Mesendoderm (in vitro differentiated cells): ENCODE measurements at regions not wholly inside any gene's neighbourhood (a gene's known extent, or its start where the extent isn't known, plus 50 kb on each side); places are given as distances from the start of the nearest gene placed in this dataset.

ENCODE experiments used
- DNase-seq: peaks from one replicate; pipeline ENCODE4 v3.0.0; 2013
- H2AK5ac ChIP-seq: 2 replicates; pipeline ENCODE4 v1.6.1; 2013; ENCODE audit warnings: low read length, inconsistent platforms
- H2BK120ac ChIP-seq: 2 replicates; pipeline ENCODE4 v1.6.1; 2013; ENCODE audit warnings: low read depth, mild to moderate bottlenecking, low read length, moderate library complexity, mixed read lengths
- H2BK15ac ChIP-seq: replicated peaks from 2 replicates; pipeline ENCODE4 v1.6.1; 2013; ENCODE audit warnings: low read depth, mild to moderate bottlenecking, moderate library complexity
- H2BK5ac ChIP-seq: 2 replicates; pipeline ENCODE4 v1.6.1; 2013; ENCODE audit warnings: low read length, inconsistent platforms
- H3K18ac ChIP-seq: 2 replicates; pipeline ENCODE4 v1.6.1; 2013; ENCODE audit warnings: mild to moderate bottlenecking, low read length, mixed read lengths
- H3K23ac ChIP-seq: one replicate; pipeline ENCODE4 v1.6.1; 2013; ENCODE audit warnings: low read length
- H3K27ac ChIP-seq: 2 replicates; pipeline ENCODE4 v1.5.1; 2013; ENCODE audit warnings: low read depth, mild to moderate bottlenecking, inconsistent platforms, low read length, moderate library complexity
- H3K27me3 ChIP-seq: 2 replicates; pipeline ENCODE4 v1.6.1; 2013; ENCODE audit warnings: low read length, control low read depth, mild to moderate bottlenecking, inconsistent platforms; ENCODE audit not compliant: insufficient read depth, poor library complexity
- H3K36me3 ChIP-seq: 2 replicates; pipeline ENCODE4 v1.6.1; 2013; ENCODE audit warnings: low read length, inconsistent platforms; ENCODE audit not compliant: control insufficient read depth, insufficient read depth
- H3K4ac ChIP-seq: one replicate; pipeline ENCODE4 v1.6.1; 2013; ENCODE audit warnings: low read depth, mild to moderate bottlenecking, low read length, moderate library complexity
- H3K4me1 ChIP-seq: 2 replicates; pipeline ENCODE4 v1.6.1; 2013; ENCODE audit warnings: low read depth, low read length, inconsistent platforms; ENCODE audit not compliant: control insufficient read depth
- H3K4me2 ChIP-seq: 2 replicates; pipeline ENCODE4 v1.6.1; 2013; ENCODE audit warnings: low read length
- H3K4me3 ChIP-seq: 2 replicates; pipeline ENCODE4 v1.5.1; 2013; ENCODE audit warnings: mild to moderate bottlenecking, low read length
- H3K56ac ChIP-seq: one replicate; pipeline ENCODE4 v1.6.1; 2013; ENCODE audit warnings: low read length
- H3K79me1 ChIP-seq: 2 replicates; pipeline ENCODE4 v1.6.1; 2013; ENCODE audit warnings: low read length, inconsistent platforms
- H3K79me2 ChIP-seq: 2 replicates; pipeline ENCODE4 v1.6.1; 2013; ENCODE audit warnings: mild to moderate bottlenecking, low read length; ENCODE audit not compliant: control insufficient read depth, insufficient read depth
- H3K9ac ChIP-seq: 2 replicates; pipeline ENCODE4 v1.6.1; 2013; ENCODE audit warnings: low read length, inconsistent platforms
- H4K5ac ChIP-seq: one replicate; pipeline ENCODE4 v1.6.1; 2013; ENCODE audit warnings: low read length
- H4K8ac ChIP-seq: one replicate; pipeline ENCODE4 v1.6.1; 2013; ENCODE audit warnings: low read depth, mild to moderate bottlenecking, control low read depth, low read length, moderate library complexity
- WGBS: extraction: QIAGEN DNeasy Blood & Tissue Kit; methylation state at CpG from one replicate; pipeline ENCODE4 v1.1.7; 2013; ENCODE audit warnings: low lambda C conversion rate, missing lambda C conversion rate; ENCODE audit not compliant: insufficient coverage; ENCODE audit errors: extremely low coverage; 5-methylcytosine and 5-hydroxymethylcytosine counted together

DNA sequence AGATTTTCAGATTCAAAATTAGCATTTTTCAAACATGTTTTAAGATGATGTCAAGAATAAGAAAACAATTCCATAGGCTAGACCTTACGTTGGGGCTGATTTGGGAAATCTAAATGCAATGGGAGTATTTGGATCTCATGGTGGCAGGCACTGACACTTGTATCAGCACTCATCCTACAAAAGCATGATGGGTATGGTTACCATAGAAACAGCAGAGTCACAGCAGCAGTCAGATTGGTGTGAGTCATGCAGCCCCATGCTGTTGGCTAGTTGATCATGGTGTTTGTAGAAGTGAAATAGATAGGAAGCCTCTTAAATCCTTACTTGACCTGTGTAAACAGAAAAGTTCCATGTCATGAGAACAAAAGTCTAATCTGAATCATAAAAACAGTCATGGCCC, 1637.3 kb upstream of the PABPC4L start:
- peak; percentile 93 for DNase-seq
- Histone ChIP-seq H4K5ac (no peak overlapping the region), H4K8ac (no peak overlapping the region), H3K9ac (no peak overlapping the region), H3K23ac (no peak overlapping the region), H2BK120ac (no peak overlapping the region), H3K36me3 (no peaks in the 10 kb centered on the region), H3K4ac (no peak overlapping the region), H2BK15ac (no peak overlapping the region), H3K4me3 (no peak overlapping the region), H3K79me2 (no peaks in the 10 kb centered on the region), H2BK5ac (no peak overlapping the region), H3K56ac (no peak overlapping the region), H3K4me1 (no peaks in the 10 kb centered on the region), H3K79me1 (no peaks in the 10 kb centered on the region), H3K18ac (no peak overlapping the region), H3K4me2 (no peak overlapping the region), H3K27ac (no peak overlapping the region), H2AK5ac (no peak overlapping the region), H3K27me3 (no peaks in the 10 kb centered on the region)
- WGBS = no CpG with 5 or more reads among the region's 1 CpG

DNA sequence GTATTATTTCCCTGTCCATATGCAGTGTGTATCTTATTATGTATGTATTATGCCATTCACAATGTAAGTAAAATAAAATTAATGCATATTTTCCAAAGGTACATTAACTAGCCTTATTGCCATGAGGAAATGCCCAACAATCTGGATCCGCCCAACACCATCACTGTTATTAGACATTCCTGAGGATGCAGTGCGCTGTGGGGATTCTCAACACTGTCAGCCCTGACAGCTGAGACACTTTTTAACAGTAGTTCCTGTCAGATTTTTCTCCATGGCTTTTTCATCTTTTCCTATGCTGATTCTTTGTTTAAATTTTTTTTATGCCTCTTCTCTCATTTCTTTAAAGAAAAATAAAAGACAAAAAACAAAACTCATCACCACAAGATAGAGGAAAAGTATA, 1632.9 kb upstream of the PABPC4L start:
- Histone ChIP-seq H3K4me1 (no peaks in the 10 kb centered on the region), H4K5ac (no peak overlapping the region), H3K4me2 (no peak overlapping the region), H3K27ac (no peak overlapping the region), H3K79me1 (no peaks in the 10 kb centered on the region), H3K79me2 (no peaks in the 10 kb centered on the region), H2AK5ac (no peak overlapping the region), H3K18ac (no peak overlapping the region), H3K23ac (no peak overlapping the region), H3K4me3 (no peak overlapping the region), H3K27me3 (no peaks in the 10 kb centered on the region), H2BK15ac (no peak overlapping the region), H3K4ac (no peak overlapping the region), H3K56ac (no peak overlapping the region), H3K36me3 (no peaks in the 10 kb centered on the region), H3K9ac (no peak overlapping the region), H2BK120ac (no peak overlapping the region), H4K8ac (no peak overlapping the region), H2BK5ac (no peak overlapping the region)
- DNase-seq = no peak
- WGBS = no CpG with 5 or more reads among the region's 2 CpGs

DNA sequence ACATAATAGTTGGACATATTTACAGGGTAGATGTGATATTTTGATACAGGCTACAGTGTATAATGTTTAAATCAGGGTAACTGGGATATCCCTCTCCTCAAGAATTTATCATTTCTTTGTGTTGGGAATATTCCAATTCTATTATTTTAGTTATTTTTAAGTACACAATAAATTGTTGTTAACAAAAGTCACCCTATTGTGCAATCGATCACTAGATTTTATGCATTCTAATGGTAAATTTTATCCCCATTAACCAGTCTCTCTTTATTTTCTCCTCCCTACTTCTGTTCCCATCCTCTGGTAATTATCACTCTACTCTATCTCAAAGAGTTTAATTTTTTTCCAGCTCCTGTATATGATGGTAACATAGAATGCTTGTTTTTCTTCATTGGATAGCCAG, 1631.9 kb upstream of the PABPC4L start:
- no CpG with 5 or more reads among the region's 1 CpG for WGBS
- no peak overlapping the region for H2AK5ac ChIP-seq

DNA sequence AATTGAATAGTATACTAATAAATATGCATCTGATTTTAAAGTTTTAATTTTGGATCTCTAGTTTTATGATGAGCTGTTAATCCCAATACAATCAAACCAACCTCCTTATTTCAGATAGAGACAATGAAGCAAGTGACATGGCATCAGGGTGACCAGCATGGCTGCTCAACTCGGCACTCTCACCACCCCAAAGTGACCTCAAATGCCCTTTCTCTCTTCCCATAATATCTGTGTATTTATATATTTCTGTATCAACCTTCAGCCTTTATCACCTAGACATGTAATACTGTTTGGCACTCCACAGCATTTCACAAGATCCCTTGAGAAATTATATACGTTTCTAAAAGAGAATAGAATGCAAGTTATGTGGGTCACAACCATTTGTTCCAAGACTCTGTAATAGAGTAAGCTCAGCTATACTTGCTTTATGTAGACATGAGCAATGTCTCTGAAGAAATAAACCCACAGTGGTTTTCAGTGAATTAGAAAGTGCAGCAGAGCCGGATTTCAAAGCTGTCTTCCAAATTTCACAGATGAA, 1623.2 kb upstream of the PABPC4L start:
- no peak overlapping the region for H3K18ac ChIP-seq
- no peak overlapping the region for H2BK15ac ChIP-seq
- H3K27ac ChIP-seq = no peak overlapping the region
- no CpG with 5 or more reads among the region's 3 CpGs for WGBS
- no peak overlapping the region for H3K23ac ChIP-seq
- no peaks in the 10 kb centered on the region for H3K79me2 ChIP-seq
- no peak overlapping the region for H3K4me3 ChIP-seq
- no peak overlapping the region for H3K9ac ChIP-seq
- no peak overlapping the region for H4K5ac ChIP-seq
- H2AK5ac ChIP-seq = no peak overlapping the region
- H3K27me3 ChIP-seq = no peaks in the 10 kb centered on the region
- no peaks in the 10 kb centered on the region for H3K36me3 ChIP-seq
- H3K4me2 ChIP-seq = no peak overlapping the region
- no peak overlapping the region for H3K56ac ChIP-seq
- no peak for DNase-seq
- H3K79me1 ChIP-seq = no peaks in the 10 kb centered on the region
- no peak overlapping the region for H2BK5ac ChIP-seq
- no peaks in the 10 kb centered on the region for H3K4me1 ChIP-seq
- H3K4ac ChIP-seq = no peak overlapping the region
- H2BK120ac ChIP-seq = no peak overlapping the region
- no peak overlapping the region for H4K8ac ChIP-seq

More for the DNA sequence above, 1631.9 kb upstream of the PABPC4L start:
- Histone ChIP-seq H3K4me3 (no peak overlapping the region), H4K8ac (no peak overlapping the region), H3K79me1 (no peaks in the 10 kb centered on the region), H2BK15ac (no peak overlapping the region), H3K79me2 (no peaks in the 10 kb centered on the region), H3K36me3 (no peaks in the 10 kb centered on the region), H4K5ac (no peak overlapping the region), H3K9ac (no peak overlapping the region), H3K56ac (no peak overlapping the region), H3K4me2 (no peak overlapping the region), H3K4ac (no peak overlapping the region), H3K27ac (no peak overlapping the region), H2BK5ac (no peak overlapping the region), H2BK120ac (no peak overlapping the region), H3K27me3 (no peaks in the 10 kb centered on the region), H3K18ac (no peak overlapping the region), H3K23ac (no peak overlapping the region), H3K4me1 (no peaks in the 10 kb centered on the region)
- DNase-seq = no peak

DNA sequence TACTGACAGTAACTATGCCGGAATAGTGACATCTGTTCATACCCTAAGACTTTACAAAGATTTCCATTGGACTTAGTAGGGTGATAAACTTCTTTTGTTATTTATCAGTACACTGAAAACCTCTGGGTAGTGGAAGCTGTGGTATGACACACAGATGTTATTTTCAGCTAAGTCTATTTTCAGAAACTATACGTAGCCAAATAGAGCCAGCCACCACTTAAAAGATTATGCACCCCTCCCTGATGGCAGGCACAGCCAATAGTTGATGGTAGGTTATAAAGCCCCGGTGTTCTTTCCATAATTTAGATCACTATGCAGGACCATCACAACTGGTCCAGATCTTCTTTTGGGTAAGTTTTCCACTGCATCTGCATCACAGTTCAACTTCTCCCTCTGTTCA, 1603.2 kb upstream of the PABPC4L start:
- Histone ChIP-seq H2BK15ac (no peak overlapping the region), H3K79me2 (no peaks in the 10 kb centered on the region), H4K5ac (no peak overlapping the region), H3K23ac (no peak overlapping the region), H4K8ac (no peak overlapping the region), H3K9ac (no peak overlapping the region), H2BK5ac (no peak overlapping the region), H3K4ac (no peak overlapping the region), H3K56ac (no peak overlapping the region), H3K4me1 (no peaks in the 10 kb centered on the region), H3K4me3 (no peak overlapping the region), H3K27me3 (no peaks in the 10 kb centered on the region), H3K36me3 (no peaks in the 10 kb centered on the region), H3K18ac (no peak overlapping the region), H3K4me2 (no peak overlapping the region), H3K79me1 (no peaks in the 10 kb centered on the region), H2BK120ac (no peak overlapping the region), H3K27ac (no peak overlapping the region), H2AK5ac (no peak overlapping the region)
- no CpG with 5 or more reads among the region's 3 CpGs for WGBS
- DNase-seq = no peak

DNA sequence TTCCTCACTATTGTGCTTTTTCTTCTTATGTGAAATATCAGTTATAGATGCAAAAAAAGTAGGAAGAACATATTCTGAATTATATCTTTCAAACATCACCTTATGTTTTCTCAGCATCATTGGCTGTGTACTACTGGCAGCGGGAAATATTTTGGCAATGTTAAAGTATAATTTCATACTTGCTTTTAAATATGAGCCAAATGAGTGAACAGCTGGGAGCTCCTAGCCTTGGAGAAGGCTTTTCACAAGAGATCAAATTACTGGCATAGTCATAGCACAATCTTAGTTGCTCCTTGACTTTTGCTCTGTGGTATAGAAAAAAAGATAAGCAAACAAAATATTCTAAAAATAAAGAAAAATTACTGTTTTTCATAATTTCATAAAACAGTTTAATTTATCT, 1575.8 kb upstream of the PABPC4L start:
- WGBS = no CpG with 5 or more reads among the region's 1 CpG
- Histone ChIP-seq H3K18ac (no peak overlapping the region), H3K4me1 (no peaks in the 10 kb centered on the region), H2BK120ac (no peak overlapping the region), H3K56ac (no peak overlapping the region), H3K27ac (no peak overlapping the region), H3K4me3 (no peak overlapping the region), H3K4ac (no peak overlapping the region), H3K79me2 (no peaks in the 10 kb centered on the region), H3K27me3 (no peaks in the 10 kb centered on the region), H2AK5ac (no peak overlapping the region), H3K36me3 (no peaks in the 10 kb centered on the region), H2BK5ac (no peak overlapping the region), H4K5ac (no peak overlapping the region), H3K9ac (no peak overlapping the region), H3K79me1 (no peaks in the 10 kb centered on the region), H3K23ac (no peak overlapping the region), H2BK15ac (no peak overlapping the region), H4K8ac (no peak overlapping the region), H3K4me2 (no peak overlapping the region)
- no peak for DNase-seq
